H9 (cell line): ENCODE measurements at regions not wholly inside any gene's neighbourhood (a gene's known extent, or its start where the extent isn't known, plus 50 kb on each side); places are given as distances from the start of the nearest gene placed in this dataset.

Source experiments
- DNase-seq: peaks from one replicate; pipeline ENCODE4 v3.0.0-alpha.2; 2017
- H2AFZ ChIP-seq: one replicate; pipeline ENCODE4 v1.6.1; 2013; ENCODE audit warnings: mild to moderate bottlenecking, low read length, control low read depth, moderate library complexity
- H2AK5ac ChIP-seq: 2 replicates; pipeline ENCODE4 v1.6.1; 2013; ENCODE audit warnings: low read length, control low read depth, mixed read lengths; ENCODE audit not compliant: insufficient read length
- H2BK120ac ChIP-seq: one replicate; pipeline ENCODE4 v1.6.1; 2013; ENCODE audit warnings: low read depth, mild to moderate bottlenecking, low read length, control low read depth, inconsistent platforms; ENCODE audit not compliant: poor library complexity, severe bottlenecking
- H2BK12ac ChIP-seq: 2 replicates; pipeline ENCODE4 v1.6.1; 2013; ENCODE audit warnings: low read length, control low read depth, mixed read lengths, low read depth; ENCODE audit not compliant: insufficient read length
- H2BK15ac ChIP-seq: 2 replicates; pipeline ENCODE4 v1.6.1; 2013; ENCODE audit warnings: low read depth, low read length, control low read depth
- H2BK20ac ChIP-seq: one replicate; pipeline ENCODE4 v1.6.1; 2013; ENCODE audit warnings: low read depth, mild to moderate bottlenecking, low read length, control low read depth, inconsistent platforms; ENCODE audit not compliant: poor library complexity, severe bottlenecking
- H2BK5ac ChIP-seq: 2 replicates; pipeline ENCODE4 v1.6.1; 2013; ENCODE audit warnings: low read length, control low read depth, mixed read lengths; ENCODE audit not compliant: insufficient read length
- H3K14ac ChIP-seq: 2 replicates; pipeline ENCODE4 v1.6.1; 2013; ENCODE audit warnings: low read length, control low read depth; ENCODE audit not compliant: insufficient read depth
- H3K18ac ChIP-seq: 2 replicates; pipeline ENCODE4 v1.6.1; 2013; ENCODE audit warnings: low read depth, mild to moderate bottlenecking, mixed read lengths, low read length, control low read depth; ENCODE audit not compliant: insufficient read length
- H3K23ac ChIP-seq: 2 replicates; pipeline ENCODE4 v1.6.1; 2013; ENCODE audit warnings: low read length, control low read depth, mixed read lengths, low read depth; ENCODE audit not compliant: insufficient read length
- H3K23me2 ChIP-seq: 2 replicates; pipeline ENCODE4 v1.6.1; 2013; ENCODE audit warnings: low read depth, mild to moderate bottlenecking, mixed read lengths, low read length, control low read depth; ENCODE audit not compliant: insufficient read length, poor library complexity, severe bottlenecking
- H3K27ac ChIP-seq: 2 replicates; pipeline ENCODE4 v1.5.1; 2013; ENCODE audit warnings: low read length, control low read depth, mixed read lengths, low read depth; ENCODE audit not compliant: insufficient read length
- H3K27me3 ChIP-seq: 2 replicates; pipeline ENCODE4 v1.6.1; 2013; ENCODE audit warnings: low read length, control low read depth, inconsistent platforms; ENCODE audit not compliant: insufficient read depth
- H3K4ac ChIP-seq: 2 replicates; pipeline ENCODE4 v1.6.1; 2013; ENCODE audit warnings: low read depth, mild to moderate bottlenecking, control low read depth, inconsistent platforms, low read length, moderate library complexity
- H3K4me1 ChIP-seq: 2 replicates; pipeline ENCODE4 v1.6.1; 2013; ENCODE audit warnings: low read length, control low read depth, inconsistent platforms; ENCODE audit not compliant: insufficient read depth
- H3K4me2 ChIP-seq: 2 replicates; pipeline ENCODE4 v1.6.1; 2013; ENCODE audit warnings: low read length, control low read depth, mixed read lengths; ENCODE audit not compliant: insufficient read length, insufficient read depth
- H3K56ac ChIP-seq: 2 replicates; pipeline ENCODE4 v1.6.1; 2013; ENCODE audit warnings: low read depth, mild to moderate bottlenecking, mixed read lengths, low read length, control low read depth; ENCODE audit not compliant: insufficient read length
- H3K79me1 ChIP-seq: 2 replicates; pipeline ENCODE4 v1.6.1; 2013; ENCODE audit warnings: low read depth, mild to moderate bottlenecking, moderate library complexity, low read length, control low read depth, inconsistent platforms; ENCODE audit not compliant: insufficient read depth, poor library complexity, severe bottlenecking
- H3K79me2 ChIP-seq: 2 replicates; pipeline ENCODE4 v1.6.1; 2013; ENCODE audit warnings: low read length, control low read depth, inconsistent platforms; ENCODE audit not compliant: insufficient read depth
- H3K9ac ChIP-seq: 2 replicates; pipeline ENCODE4 v1.6.1; 2013; ENCODE audit warnings: low read length, control low read depth, mixed read lengths; ENCODE audit not compliant: insufficient read length; ENCODE audit errors: extremely low read depth
- H3K9me3 ChIP-seq: one replicate; pipeline ENCODE4 v1.6.1; 2013; ENCODE audit warnings: low read depth, low read length, inconsistent platforms; ENCODE audit not compliant: control insufficient read depth
- H3T11ph ChIP-seq: one replicate; pipeline ENCODE4 v1.6.1; 2013; ENCODE audit warnings: mild to moderate bottlenecking, low read length, control low read depth, inconsistent platforms
- H4K20me1 ChIP-seq: one replicate; pipeline ENCODE4 v1.6.1; 2013; ENCODE audit not compliant: control insufficient read depth, insufficient read length, insufficient read depth
- H4K5ac ChIP-seq: 2 replicates; pipeline ENCODE4 v1.6.1; 2013; ENCODE audit warnings: low read depth, mild to moderate bottlenecking, mixed read lengths, low read length, control low read depth; ENCODE audit not compliant: insufficient read length
- H4K8ac ChIP-seq: replicated peaks from 2 replicates; pipeline ENCODE4 v1.6.1; 2013; ENCODE audit warnings: low read length, control low read depth, mixed read lengths, low read depth; ENCODE audit not compliant: insufficient read length
- H4K91ac ChIP-seq: 2 replicates; pipeline ENCODE4 v1.6.1; 2013; ENCODE audit warnings: low read depth, mild to moderate bottlenecking, moderate library complexity, mixed read lengths, low read length, control low read depth; ENCODE audit not compliant: insufficient read length
- H3K27ac Mint-ChIP-seq, 3 experiments: 2 replicates in 2 of 3; 3 replicates in 1 of 3; pipeline ENCODE4 v1.8.0; 2020 to 2021; ENCODE audit warnings: mixed read lengths in 3 of 3, mild to moderate bottlenecking in 1 of 3, moderate library complexity in 1 of 3
- H3K27me3 Mint-ChIP-seq: 2 replicates; pipeline ENCODE4 v1.8.0; 2021; ENCODE audit warnings: low read depth, mild to moderate bottlenecking, moderate library complexity, mixed read lengths
- H3K36me3 Mint-ChIP-seq, 3 experiments: 2 replicates in 2 of 3; 3 replicates in 1 of 3; pipeline ENCODE4 v1.8.0; 2020 to 2021; ENCODE audit warnings: low read depth in 3 of 3, mixed read lengths in 3 of 3; ENCODE audit not compliant: insufficient read depth in 1 of 3
- H3K4me1 Mint-ChIP-seq, 2 experiments: 2 replicates each; pipeline ENCODE4 v1.8.0; 2020; ENCODE audit warnings: mixed read lengths in 2 of 2
- H3K4me3 Mint-ChIP-seq, 2 experiments: 2 replicates in 1 of 2; 3 replicates in 1 of 2; pipeline ENCODE4 v1.8.0; 2020 to 2021; ENCODE audit warnings: mild to moderate bottlenecking in 2 of 2, mixed read lengths in 2 of 2, moderate library complexity in 1 of 2
- H3K9me3 Mint-ChIP-seq, 2 experiments: 2 replicates in 1 of 2; 3 replicates in 1 of 2; pipeline ENCODE4 v1.8.0; 2020; ENCODE audit warnings: mild to moderate bottlenecking in 2 of 2, mixed read lengths in 2 of 2, moderate library complexity in 1 of 2
- WGBS: extraction: QIAGEN DNeasy Blood & Tissue Kit; methylation state at CpG from one replicate; pipeline ENCODE4 v1.1.7; 2013; ENCODE audit warnings: missing lambda C conversion rate, low lambda C conversion rate, mixed read lengths; ENCODE audit not compliant: insufficient read length; ENCODE audit errors: extremely low coverage; 5-methylcytosine and 5-hydroxymethylcytosine counted together
- TF ChIP-seq, protein P1 (sequence below): fragments of 200-600 bp; sonication (generic); conservative IDR thresholded peaks from 3 replicates; pipeline ENCODE4 v1.8.0; 2021; ENCODE audit warnings: antibody characterized with exemption, mild to moderate bottlenecking

DNA sequence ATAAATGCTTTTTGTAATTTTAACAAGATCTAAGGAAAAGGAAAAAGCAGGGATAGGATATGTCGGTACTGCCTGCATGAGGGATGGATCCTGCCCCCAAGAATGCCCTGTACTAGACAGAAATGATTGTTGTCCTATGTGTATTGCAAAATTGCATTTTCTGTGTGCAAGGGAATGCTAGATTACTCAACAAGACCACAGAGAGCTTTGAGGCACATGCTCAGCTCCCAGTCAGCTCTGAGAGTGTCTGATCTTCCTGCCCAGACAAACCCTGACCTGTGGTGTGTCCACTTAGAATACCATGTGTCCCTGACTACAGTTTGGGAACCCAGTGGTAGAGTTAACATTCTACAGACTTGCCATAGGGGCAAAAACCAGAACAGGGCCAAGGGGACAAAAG is 129.2 kb upstream of the PAK3 start:
- H2BK5ac ChIP-seq, result no peak overlapping the region
- no peak overlapping the region for H3K56ac ChIP-seq
- no peak overlapping the region for H2BK120ac ChIP-seq
- Mint-ChIP-seq H3K27me3 (no peaks in the 10 kb centered on the region), H3K9me3 (no peaks in the 10 kb centered on the region; a peak in 2 of 5 replicates), H3K36me3 (peaks cover 0 to 3% (median 0%) of the 10 kb centered on the region in 3 experiments; a peak in 2 of 7 replicates), H3K4me1 (peaks cover 12 to 21% of the 10 kb centered on the region in 2 experiments), H3K4me3 (no peak overlapping the region), H3K27ac (peak overlapping the region in 2 of 3 experiments; percentile 8 to 89; a peak in 1 of 7 replicates)
- H3K23me2 ChIP-seq, result no peaks in the 10 kb centered on the region
- DNase-seq, result no peak
- no peak overlapping the region for H2BK15ac ChIP-seq
- H3K23ac ChIP-seq, result no peak overlapping the region
- H2AK5ac ChIP-seq, result no peak overlapping the region
- no peaks in the 10 kb centered on the region for H3K9me3 ChIP-seq
- no peak overlapping the region for H3K4me2 ChIP-seq
- H3K14ac ChIP-seq, result no peak overlapping the region
- no peak overlapping the region for H3T11ph ChIP-seq
- H3K9ac ChIP-seq, result no peak overlapping the region
- no peak overlapping the region for H3K4ac ChIP-seq
- H3K4me1 ChIP-seq, result peaks cover 19% of the 10 kb centered on the region; the same call in 1 of the 2 replicates
- no peak overlapping the region for H3K18ac ChIP-seq
- TF ChIP-seq, protein P1, sequence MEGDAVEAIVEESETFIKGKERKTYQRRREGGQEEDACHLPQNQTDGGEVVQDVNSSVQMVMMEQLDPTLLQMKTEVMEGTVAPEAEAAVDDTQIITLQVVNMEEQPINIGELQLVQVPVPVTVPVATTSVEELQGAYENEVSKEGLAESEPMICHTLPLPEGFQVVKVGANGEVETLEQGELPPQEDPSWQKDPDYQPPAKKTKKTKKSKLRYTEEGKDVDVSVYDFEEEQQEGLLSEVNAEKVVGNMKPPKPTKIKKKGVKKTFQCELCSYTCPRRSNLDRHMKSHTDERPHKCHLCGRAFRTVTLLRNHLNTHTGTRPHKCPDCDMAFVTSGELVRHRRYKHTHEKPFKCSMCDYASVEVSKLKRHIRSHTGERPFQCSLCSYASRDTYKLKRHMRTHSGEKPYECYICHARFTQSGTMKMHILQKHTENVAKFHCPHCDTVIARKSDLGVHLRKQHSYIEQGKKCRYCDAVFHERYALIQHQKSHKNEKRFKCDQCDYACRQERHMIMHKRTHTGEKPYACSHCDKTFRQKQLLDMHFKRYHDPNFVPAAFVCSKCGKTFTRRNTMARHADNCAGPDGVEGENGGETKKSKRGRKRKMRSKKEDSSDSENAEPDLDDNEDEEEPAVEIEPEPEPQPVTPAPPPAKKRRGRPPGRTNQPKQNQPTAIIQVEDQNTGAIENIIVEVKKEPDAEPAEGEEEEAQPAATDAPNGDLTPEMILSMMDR, result no peak
- H4K20me1 ChIP-seq, result no peaks in the 10 kb centered on the region
- no peak overlapping the region for H3K27ac ChIP-seq
- H2BK12ac ChIP-seq, result no peak overlapping the region
- no peaks in the 10 kb centered on the region for H3K27me3 ChIP-seq
- H4K5ac ChIP-seq, result no peak overlapping the region
- H3K79me2 ChIP-seq, result no peaks in the 10 kb centered on the region
- WGBS, result no CpG with 5 or more reads among the region's 1 CpG
- no peaks in the 10 kb centered on the region for H3K79me1 ChIP-seq
- H2BK20ac ChIP-seq, result no peak overlapping the region
- H4K91ac ChIP-seq, result no peak overlapping the region
- H4K8ac ChIP-seq, result no peak overlapping the region
- H2AFZ ChIP-seq, result no peak overlapping the region
